ENCODE measurements at regions not wholly inside any gene's neighbourhood (a gene's known extent, or its start where the extent isn't known, plus 50 kb on each side); places are given as distances from the start of the nearest gene placed in this dataset.

- no peak for TF ChIP-seq EZH2 (IDR thresholded peaks at IDR 0.05; ENCODE audit: low read length)
- no peak for TF ChIP-seq CTCF (optimal IDR thresholded peaks at IDR 0.05 in 1 of 3, IDR thresholded peaks at IDR 0.05 in 1 of 3, conservative IDR thresholded peaks at IDR 0.05 in 1 of 3; ENCODE audit: extremely low read depth in 1 of 3, insufficient read depth in 2 of 3, low read length in 3 of 3)
Measured at GRCh38 chr3:34155666-34156065, 357.2 kb downstream of the PDCD6IP start.

All from keratinocyte (primary cell).